Hematopoietic multipotent progenitor cell treated with erythropoietin and hydrocortisone succinate and interleukin-3 and kit ligand, for 6 days (in vitro differentiated cells): ENCODE measurements at regions not wholly inside any gene's neighbourhood (a gene's known extent, or its start where the extent isn't known, plus 50 kb on each side); places are given as distances from the start of the nearest gene placed in this dataset.
"Not testable (repeated sequence)": the region's sequence is repeated elsewhere in the genome, so short reads cannot be mapped to it uniquely, and the experiment has no call there.

Experiments
- DNase-seq: peaks from one replicate; pipeline ENCODE4 v3.0.0-alpha.2; 2015

DNA sequence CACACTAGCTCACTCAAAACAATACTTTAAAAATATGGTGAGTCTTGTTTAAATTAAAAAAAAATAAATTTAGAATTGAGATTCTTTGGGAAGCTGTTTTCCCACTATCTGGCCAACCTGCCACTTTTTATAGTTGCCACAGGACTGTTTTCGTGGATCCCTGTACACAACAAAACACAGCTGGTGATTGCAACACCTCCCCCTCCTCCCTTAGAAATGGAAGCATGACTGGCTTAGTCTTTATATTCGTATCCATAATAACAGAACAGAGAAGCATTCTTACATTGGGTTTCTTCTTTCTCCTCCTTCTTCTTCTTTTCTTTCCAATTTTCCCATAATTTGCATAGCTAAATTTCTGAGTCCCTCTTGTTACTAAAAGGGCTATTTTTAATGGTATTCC lies 79.5 kb upstream of the GJB6 start:
- no peak for DNase-seq

DNA sequence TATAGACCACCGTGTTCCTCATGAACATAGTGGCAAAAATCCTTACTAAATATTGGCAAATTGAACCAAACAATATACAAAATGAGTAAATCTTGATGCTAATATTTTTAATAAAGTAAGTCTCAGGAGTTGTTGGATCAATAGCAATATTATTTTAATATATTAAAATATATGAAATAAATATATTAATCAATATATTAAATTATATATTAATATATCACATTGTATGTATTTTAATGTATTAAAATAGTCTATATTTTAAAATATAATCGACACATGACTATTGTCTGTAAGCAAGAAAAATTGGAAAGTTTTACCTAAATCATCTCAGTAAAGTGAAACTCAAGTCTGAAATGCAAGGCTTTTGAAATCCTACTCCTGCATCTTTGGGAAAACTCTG lies 78.9 kb upstream of the GJB6 start:
- DNase-seq = no peak

- DNase-seq = no peak
These were observed 73.9 kb upstream of the GJB6 start for GRCh38 chr13:20306039-20306438.

- peak; percentile 6 for DNase-seq
These were observed 73.5 kb upstream of the GJB6 start for GRCh38 chr13:20305587-20305986.

DNA sequence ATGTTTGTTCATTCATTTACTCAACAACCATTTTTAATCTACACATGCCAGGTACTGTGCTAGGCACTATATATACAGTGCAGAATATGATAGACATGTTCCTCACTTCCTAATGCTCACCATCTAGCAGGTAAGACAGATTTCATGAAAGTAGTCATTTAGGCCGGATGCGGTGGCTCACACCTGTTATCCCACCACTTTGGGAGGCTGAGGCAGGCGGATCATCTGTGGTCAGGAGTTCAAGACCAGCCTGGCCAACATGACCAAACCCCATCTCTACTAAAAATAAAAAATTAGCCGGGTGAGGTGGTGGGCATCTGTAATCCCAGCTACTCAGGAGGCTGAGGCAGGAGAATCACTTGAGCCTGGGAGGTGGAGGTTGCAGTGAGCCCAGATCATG lies 71.9 kb upstream of the GJB6 start:
- not testable (repeated sequence) for DNase-seq

DNA sequence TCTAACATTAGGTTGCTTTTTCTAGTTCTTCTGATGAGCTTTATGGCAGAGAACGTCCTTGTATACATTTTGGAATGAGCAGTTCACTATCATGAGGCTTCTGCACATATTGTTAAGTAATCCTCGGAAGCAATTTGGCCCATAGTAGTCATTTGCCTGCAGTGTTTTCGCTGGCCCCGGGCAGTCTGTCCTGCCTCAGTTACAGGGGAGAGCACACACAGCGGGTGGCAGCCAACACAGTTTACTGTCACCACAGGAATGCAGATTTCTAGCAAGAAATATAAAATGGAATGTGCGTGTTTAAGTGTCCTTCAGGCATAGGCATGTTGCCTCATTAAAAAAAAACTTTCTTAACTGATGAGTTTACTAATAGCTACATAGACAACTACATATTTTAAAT lies 71.5 kb upstream of the GJB6 start:
- DNase-seq = no peak

DNA sequence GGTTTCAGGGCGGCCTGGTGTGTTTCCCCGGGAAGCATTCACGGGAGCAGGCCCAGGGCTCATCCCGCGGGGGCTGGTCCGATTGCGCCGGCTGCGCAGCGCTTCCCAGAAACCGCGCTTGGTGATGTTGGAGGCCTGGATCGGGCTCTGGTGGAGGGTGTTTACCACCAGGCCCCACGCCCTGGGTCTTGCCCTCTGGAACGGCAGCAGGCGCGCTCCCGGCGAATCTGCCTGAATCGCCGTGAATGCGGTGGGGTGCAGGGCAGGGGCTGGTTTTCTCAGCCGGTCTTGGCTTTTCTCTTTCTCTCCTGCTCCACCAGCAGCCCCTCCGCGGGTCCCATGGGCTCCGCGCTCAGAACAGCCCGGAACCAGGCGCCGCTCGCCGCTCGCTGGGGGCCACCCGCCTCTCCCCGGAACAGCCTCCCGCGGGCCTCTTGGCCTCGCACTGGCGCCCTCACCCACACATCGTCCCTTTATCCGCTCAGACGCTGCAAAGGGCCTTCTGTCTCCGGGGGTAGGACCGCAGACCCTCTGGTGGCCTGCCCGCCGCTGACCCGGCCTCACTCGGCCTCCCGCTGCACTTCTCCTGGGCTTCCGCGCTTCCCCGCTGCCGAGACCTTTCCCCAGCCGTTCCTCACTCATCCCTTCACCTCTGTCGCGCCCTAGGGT lies 69.4 kb upstream of the GJB6 start:
- no peak for DNase-seq

DNA sequence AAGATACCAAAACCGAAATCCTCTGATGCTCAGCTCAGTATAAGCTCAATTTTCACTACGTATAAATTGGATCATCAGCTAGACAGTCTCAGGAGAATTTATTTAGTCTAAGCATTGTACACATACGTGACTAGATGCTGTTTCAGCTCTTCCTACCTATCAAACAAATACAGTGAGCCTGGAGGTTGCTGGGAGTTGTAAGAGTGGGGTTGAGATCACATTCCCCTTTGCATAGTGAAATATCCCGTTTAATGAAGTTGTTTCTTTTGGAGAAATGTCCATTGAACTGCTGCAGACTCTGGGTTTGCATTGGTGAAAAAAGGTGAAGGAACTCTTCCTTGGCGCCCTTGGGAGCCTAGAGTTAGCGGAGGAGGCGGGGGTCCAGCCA lies 68.9 kb upstream of the GJB6 start:
- DNase-seq = no peak

GRCh38 chr13:20297181-20297580 lies 65.1 kb upstream of the GJB6 start:
- no peak for DNase-seq

DNA sequence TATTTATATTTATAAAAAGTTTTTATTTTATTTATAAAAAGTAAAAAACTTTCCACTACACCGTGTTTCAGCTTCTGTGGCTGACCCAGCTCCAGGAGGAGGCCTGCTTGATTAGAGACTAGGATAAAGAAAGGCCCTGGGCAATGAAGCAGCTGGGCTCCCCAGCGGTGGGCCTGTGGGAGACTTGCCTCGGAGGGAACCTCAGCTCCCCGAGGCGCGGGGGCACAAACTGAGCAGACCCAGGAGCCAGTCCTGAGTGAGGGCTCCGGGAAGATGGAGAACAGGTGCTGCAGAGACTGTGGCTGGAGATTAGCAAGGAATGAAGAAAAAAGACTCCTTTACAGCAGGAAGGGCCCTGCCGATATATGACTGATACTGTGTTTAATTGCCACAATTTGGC lies 63.8 kb upstream of the GJB6 start:
- no peak for DNase-seq

DNA sequence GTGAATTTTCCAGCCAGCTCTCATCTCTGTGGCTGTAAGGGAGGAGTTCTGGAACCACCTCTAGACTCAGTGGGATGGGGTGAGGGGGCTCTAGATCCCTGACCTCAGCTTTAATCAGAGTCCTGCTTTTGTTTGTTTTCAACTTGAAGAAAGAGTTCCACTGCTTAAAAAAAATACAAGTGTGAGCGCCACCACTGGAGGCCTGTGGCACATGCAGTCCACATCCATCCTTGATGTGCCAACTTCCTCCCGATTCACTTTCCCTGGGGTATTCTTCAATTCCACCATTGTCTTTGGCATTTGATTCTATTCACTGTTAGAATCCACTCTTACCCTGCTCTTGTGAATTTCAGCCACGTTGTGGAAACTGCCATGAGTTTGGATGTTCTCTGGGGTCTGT lies 62.4 kb upstream of the GJB6 start:
- no peak for DNase-seq

DNA sequence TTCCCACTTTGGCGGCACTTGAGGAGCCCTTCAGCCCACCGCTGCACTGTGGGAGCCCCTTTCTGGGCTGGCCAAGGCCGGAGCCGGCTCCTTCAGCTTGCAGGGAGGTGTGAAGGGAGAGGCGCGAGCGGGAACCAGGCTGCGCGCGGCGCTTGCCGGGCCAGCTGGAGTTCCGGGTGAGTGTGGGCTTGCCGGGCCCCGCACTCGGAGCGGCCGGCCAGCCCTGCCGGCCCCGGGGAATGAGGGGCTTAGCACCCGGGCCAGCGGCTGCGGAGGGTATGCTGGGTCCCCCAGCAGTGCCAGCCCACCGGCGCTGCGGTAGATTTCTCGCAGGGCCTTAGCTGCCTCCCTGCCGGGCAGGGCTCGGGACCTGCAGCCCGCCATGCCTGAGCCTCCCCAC lies 60.2 kb upstream of the GJB6 start:
- DNase-seq = not testable (repeated sequence)

GRCh38 chr13:20291675-20292074 lies 59.6 kb upstream of the GJB6 start:
- DNase-seq = no peak

DNA sequence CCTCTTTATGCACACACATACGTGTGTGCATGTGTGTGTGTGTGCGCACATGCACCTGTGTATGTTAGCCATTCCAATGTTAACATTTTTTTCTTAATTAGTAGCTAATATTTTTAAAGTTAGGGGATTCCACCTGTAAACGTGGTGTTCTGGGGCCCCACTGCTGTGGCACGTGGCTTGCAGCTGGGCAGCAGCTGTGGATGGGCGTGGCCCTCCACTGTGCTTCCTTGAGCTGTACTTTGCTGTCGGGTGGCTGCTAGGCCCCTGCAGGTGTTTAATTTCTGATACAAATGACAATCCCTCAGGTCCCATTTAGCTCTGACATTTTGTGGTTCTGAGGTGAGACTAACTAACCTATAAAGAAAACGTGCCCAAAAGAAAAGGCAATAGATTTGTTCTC lies 58.9 kb upstream of the GJB6 start:
- DNase-seq = no peak

DNA sequence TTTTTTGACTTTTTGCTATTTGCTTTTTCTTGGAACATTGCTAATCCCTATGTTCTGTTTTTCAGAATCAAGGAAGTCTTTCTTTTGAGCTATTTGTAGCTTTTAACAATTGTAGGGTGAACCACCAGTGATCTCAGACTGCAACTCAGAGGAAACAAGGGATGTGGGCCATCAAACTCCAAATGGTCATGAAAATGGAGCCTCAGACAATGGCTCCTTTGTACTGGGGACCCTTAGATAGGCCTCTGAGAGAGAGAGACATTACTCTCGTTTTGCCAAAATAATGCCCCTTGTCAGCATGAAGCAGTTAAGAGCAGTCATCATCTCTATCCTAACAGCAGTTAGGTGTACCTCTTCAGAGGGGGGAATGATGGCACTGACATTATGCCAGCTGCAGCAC lies 56.4 kb upstream of the GJB6 start:
- DNase-seq = no peak

GRCh38 chr13:20287976-20288375 lies 55.9 kb upstream of the GJB6 start:
- DNase-seq = no peak

DNA sequence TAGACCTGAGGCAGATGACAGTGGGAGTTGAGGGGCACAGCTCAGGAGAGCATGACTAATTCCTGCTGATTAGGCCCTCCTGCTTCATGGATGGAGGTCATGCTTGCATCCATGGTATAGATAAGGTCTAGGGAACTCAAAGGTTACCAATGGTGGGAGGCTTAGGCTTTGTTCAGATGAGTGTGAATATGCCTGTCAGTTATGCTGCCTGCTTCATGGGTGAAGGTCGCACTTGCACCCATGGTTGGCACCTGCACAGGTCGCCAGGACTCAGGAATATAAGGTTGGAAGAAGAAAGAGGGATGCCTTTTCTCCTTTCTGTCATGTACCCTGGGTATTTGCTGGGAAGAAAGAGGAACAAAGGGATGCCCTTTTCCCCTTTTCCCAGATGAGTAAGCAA lies 53.4 kb upstream of the GJB6 start:
- no peak for DNase-seq
